ENCODE measurements at regions not wholly inside any gene's neighbourhood (a gene's known extent, or its start where the extent isn't known, plus 50 kb on each side); places are given as distances from the start of the nearest gene placed in this dataset.

DNA sequence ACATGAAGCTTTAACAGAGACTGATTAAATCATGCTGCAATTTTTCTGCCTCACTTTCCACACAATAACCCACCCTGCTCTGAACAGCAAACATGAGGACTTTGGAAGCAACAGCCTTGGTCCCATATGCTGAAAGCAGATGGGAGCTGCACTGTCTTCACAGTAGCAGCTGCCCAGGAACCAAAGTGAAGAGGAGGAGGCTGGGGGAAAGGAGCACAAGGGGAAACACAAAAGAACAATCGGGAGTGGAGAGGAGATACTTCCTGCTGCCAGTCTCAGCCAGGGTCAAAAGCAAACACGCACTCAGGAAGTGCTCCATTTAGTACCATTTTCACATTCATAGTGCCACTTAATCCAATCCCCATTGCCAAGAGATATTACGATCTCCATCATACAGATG, 183.3 kb upstream of the PUM3 start:
- no peak overlapping the region for H3K27ac ChIP-seq (replicated peaks)
- H3K36me3 ChIP-seq: no peaks in the 10 kb centered on the region
- no peaks in the 10 kb centered on the region for H3K4me1 ChIP-seq
- TF ChIP-seq, protein P1, sequence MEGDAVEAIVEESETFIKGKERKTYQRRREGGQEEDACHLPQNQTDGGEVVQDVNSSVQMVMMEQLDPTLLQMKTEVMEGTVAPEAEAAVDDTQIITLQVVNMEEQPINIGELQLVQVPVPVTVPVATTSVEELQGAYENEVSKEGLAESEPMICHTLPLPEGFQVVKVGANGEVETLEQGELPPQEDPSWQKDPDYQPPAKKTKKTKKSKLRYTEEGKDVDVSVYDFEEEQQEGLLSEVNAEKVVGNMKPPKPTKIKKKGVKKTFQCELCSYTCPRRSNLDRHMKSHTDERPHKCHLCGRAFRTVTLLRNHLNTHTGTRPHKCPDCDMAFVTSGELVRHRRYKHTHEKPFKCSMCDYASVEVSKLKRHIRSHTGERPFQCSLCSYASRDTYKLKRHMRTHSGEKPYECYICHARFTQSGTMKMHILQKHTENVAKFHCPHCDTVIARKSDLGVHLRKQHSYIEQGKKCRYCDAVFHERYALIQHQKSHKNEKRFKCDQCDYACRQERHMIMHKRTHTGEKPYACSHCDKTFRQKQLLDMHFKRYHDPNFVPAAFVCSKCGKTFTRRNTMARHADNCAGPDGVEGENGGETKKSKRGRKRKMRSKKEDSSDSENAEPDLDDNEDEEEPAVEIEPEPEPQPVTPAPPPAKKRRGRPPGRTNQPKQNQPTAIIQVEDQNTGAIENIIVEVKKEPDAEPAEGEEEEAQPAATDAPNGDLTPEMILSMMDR (IDR thresholded peaks at IDR 0.05; ENCODE audit: borderline replicate concordance): no peak
- intact Hi-C loops (cut with micrococcal nuclease): no loop called here
- no peak overlapping the region for H3K4me3 ChIP-seq
- peaks cover 14% of the 10 kb centered on the region for H3K27me3 ChIP-seq (ENCODE audit: low read depth)
- DNase-seq: no peak
- no peaks in the 10 kb centered on the region for H3K9me3 ChIP-seq (replicated peaks)

DNA sequence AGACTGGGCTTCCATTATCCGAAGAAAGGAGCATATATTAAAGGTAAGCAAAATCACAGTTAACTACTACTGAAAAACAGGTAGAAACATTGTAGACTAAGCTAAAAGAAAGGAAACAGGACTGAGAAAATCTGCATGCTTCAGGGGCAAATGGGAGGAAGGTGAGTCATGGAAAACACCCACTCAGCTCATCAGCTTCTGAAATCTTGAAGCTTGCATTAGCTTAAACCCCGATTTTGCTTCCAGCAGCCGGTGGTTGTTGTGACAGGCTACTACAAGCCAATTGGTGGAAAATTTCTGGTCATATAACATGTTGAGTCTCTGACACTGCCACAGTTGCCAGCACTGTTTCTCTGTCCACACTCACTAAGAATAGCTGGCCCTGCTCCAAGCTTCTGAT, 179.6 kb upstream of the PUM3 start:
- DNase-seq: no peak
- no peak overlapping the region for H3K27ac ChIP-seq (replicated peaks)
- H3K36me3 ChIP-seq: no peaks in the 10 kb centered on the region
- H3K4me3 ChIP-seq: no peak overlapping the region
- no peaks in the 10 kb centered on the region for H3K9me3 ChIP-seq (replicated peaks)
- no peaks in the 10 kb centered on the region for H3K4me1 ChIP-seq
- peaks cover 25% of the 10 kb centered on the region for H3K27me3 ChIP-seq (ENCODE audit: low read depth)
- intact Hi-C loops (cut with micrococcal nuclease): no loop called here
- TF ChIP-seq, protein P1 (IDR thresholded peaks at IDR 0.05; ENCODE audit: borderline replicate concordance): no peak

DNA sequence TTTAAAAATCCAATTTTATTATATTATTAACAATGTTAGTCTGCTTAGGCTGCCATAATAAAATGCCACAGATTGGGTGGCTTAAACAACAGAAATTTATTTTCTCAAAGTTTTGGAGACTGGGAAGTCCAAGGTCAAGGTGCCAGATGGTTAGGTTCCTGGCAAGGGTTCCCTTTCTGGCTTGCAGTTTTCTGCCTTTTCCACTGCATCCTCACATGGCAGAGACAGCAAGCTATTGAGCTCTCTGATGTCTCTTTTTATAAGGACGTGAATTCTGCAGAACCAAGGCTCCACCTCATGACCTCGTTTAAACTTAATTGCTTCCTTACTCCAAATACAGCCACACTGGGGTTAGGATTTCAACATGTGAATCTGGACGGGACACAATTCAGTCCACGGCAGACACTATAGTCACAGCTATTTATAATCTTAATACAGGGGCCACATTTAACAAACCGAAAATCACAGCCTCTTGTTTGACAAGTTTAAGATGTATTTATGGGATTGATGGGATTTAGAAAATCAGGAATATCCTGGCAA, 174.9 kb upstream of the PUM3 start:
- H3K9me3 ChIP-seq (replicated peaks): no peaks in the 10 kb centered on the region
- TF ChIP-seq, protein P1 (IDR thresholded peaks at IDR 0.05; ENCODE audit: borderline replicate concordance): no peak
- no peaks in the 10 kb centered on the region for H3K4me1 ChIP-seq
- no peak overlapping the region for H3K27ac ChIP-seq (replicated peaks)
- intact Hi-C loops (cut with micrococcal nuclease): no loop called here
- no peak for DNase-seq
- H3K27me3 ChIP-seq (ENCODE audit: low read depth): peaks cover 25% of the 10 kb centered on the region
- H3K36me3 ChIP-seq: no peaks in the 10 kb centered on the region
- H3K4me3 ChIP-seq: no peak overlapping the region

DNA sequence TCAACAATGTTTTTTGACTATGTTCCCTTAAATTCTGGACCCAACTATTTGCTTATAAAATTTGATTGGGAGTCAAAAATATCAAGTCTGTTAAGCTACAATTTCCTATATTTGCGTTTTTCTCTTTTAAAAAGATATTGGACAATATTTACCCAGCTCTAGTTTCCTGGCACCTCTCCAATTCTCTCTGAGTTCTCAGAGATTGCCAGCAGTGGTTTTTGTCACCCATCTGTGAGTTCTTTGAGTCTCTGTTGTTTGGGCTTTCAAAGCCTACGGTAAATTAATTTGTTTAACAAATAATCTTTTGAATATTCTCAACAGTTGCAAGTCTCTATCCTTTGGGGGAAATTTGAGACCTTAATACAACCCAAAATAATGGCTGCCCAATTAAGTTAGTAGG, 174.2 kb upstream of the PUM3 start:
- Histone ChIP-seq H3K9me3 (replicated peaks) (no peaks in the 10 kb centered on the region), H3K27me3 (ENCODE audit: low read depth) (peaks cover 19% of the 10 kb centered on the region), H3K4me1 (no peaks in the 10 kb centered on the region), H3K4me3 (no peak overlapping the region), H3K36me3 (no peaks in the 10 kb centered on the region), H3K27ac (replicated peaks) (no peak overlapping the region)
- intact Hi-C loops (cut with micrococcal nuclease): no loop called here
- TF ChIP-seq, protein P1 (IDR thresholded peaks at IDR 0.05; ENCODE audit: borderline replicate concordance): no peak
- no peak for DNase-seq

DNA sequence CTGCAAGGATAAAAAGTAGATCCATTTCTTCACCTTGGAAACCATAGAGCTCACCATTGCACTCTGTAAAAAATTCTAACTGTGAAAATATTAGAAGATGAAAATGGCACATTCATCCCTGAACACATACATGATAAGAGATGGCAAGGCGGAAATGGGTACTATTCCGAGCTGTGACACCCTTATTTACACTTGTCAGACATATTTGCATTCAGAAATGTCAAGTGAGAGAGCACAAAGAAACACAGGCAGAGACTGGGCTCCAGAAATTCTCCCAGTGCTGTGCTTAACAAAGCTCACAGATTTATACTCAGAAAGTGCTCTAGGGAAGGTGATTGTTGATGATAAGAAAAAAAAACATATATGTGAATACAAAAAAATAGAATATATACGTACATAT, 170.3 kb upstream of the PUM3 start:
- H3K4me3 ChIP-seq: no peak overlapping the region
- H3K27ac ChIP-seq (replicated peaks): no peak overlapping the region
- no peaks in the 10 kb centered on the region for H3K27me3 ChIP-seq (ENCODE audit: low read depth)
- no peaks in the 10 kb centered on the region for H3K4me1 ChIP-seq
- intact Hi-C loops (cut with micrococcal nuclease): no loop called here
- TF ChIP-seq, protein P1 (IDR thresholded peaks at IDR 0.05; ENCODE audit: borderline replicate concordance): no peak
- DNase-seq: no peak
- H3K36me3 ChIP-seq: no peaks in the 10 kb centered on the region
- no peaks in the 10 kb centered on the region for H3K9me3 ChIP-seq (replicated peaks)

DNA sequence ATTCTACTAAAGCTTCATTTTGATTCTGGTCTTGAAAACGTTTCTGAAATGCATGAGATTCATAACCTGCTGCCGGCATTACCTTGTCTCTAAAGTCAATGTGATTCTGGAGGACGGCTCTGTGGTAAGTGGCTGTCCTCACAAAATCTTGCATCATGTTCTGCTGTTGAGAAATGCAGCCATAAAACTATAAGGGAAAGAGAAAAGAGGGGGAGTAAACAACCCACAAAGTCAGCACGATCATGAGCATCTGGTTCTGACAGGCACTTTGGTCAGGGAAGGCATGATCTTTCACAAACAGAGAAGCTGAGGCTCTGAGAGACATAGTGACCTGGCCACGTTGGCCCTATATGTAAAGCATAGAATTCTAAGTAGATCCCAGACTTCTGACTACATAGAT, 168.9 kb upstream of the PUM3 start:
- H3K27me3 ChIP-seq (ENCODE audit: low read depth): no peaks in the 10 kb centered on the region
- TF ChIP-seq, protein P1 (IDR thresholded peaks at IDR 0.05; ENCODE audit: borderline replicate concordance): no peak
- intact Hi-C loops (cut with micrococcal nuclease): no loop called here
- no peaks in the 10 kb centered on the region for H3K9me3 ChIP-seq (replicated peaks)
- H3K4me3 ChIP-seq: no peak overlapping the region
- DNase-seq: no peak
- no peak overlapping the region for H3K27ac ChIP-seq (replicated peaks)
- no peaks in the 10 kb centered on the region for H3K36me3 ChIP-seq
- H3K4me1 ChIP-seq: no peaks in the 10 kb centered on the region
